K562 (cell line): ENCODE measurements at regions not wholly inside any gene's neighbourhood (a gene's known extent, or its start where the extent isn't known, plus 50 kb on each side); places are given as distances from the start of the nearest gene placed in this dataset.

ENCODE experiments used
- ATAC-seq: fragments of 200-7000 bp; cut with Tn5 transposase; 3 replicates; pipeline ENCODE4 v1.9.1; 2020; ENCODE audit warnings: moderate library complexity
- BruUV-seq: library from RNA; stranded (reverse); fragments of 400-500 nt; replicated peaks from 2 replicates; lab custom pipeline; 2021; lab: Mats Ljungman, UMichigan
- CTCF ChIA-PET: fragments of 300-600 bp; formaldehyde crosslinking; extraction: SDS; loops from one replicate; lab custom pipeline; 2021; ENCODE audit warnings: low intra/inter-chr PET ratio; lab: Yijun Ruan, JAX
- POLR2A ChIA-PET: fragments of 300-600, 350-650 bp; sonication (Branson Sonifier 250); formaldehyde crosslinking; extraction: SDS; loops from one replicate; lab custom pipeline; 2021; ENCODE audit warnings: antibody characterized with exemption, inconsistent platforms; lab: Yijun Ruan, JAX
- DNase-seq, 4 experiments: peaks; one replicate each; pipeline versions ENCODE4 v3.0.0 to v3.0.0-alpha.2; 2011 to 2018; ENCODE audit warnings: low spot score in 3 of 4, mixed read lengths in 3 of 4; ENCODE audit errors: extremely low read depth in 1 of 4
- FAIRE-seq: peaks from 2 replicates; lab custom pipeline; 2011; peaks lifted over from hg19 to GRCh38; lab: Jason Lieb, UNC
- H2AFZ ChIP-seq: 2 replicates; pipeline ENCODE4 v1.6.0; 2011; ENCODE audit warnings: low read depth, low read length, control low read depth, inconsistent platforms
- H3K27ac ChIP-seq: fragments of 200-600 bp; 3 replicates; pipeline ENCODE4 v1.8.0; 2011; ENCODE audit warnings: low read depth, mild to moderate bottlenecking, control low read depth, inconsistent platforms, low read length, moderate library complexity, mixed read lengths; ENCODE audit errors: extremely low read depth
- H3K27me3 ChIP-seq, 2 experiments: fragments of 300-600 bp in 1 of 2; 2 replicates in 1 of 2; 3 replicates in 1 of 2; pipeline versions ENCODE4 v1.6.0 to v1.8.0; 2011; ENCODE audit warnings: inconsistent platforms in 2 of 2, low read length in 2 of 2, mild to moderate bottlenecking in 1 of 2, mixed read lengths in 1 of 2, moderate library complexity in 1 of 2; ENCODE audit not compliant: control insufficient read depth in 2 of 2, insufficient read depth in 2 of 2
- H3K36me3 ChIP-seq: fragments of 300-600 bp; 3 replicates; pipeline ENCODE4 v1.8.0; 2011; ENCODE audit warnings: mild to moderate bottlenecking, low read length, inconsistent platforms; ENCODE audit not compliant: control insufficient read depth, insufficient read depth
- H3K4me1 ChIP-seq, 2 experiments: fragments of 200-600 bp in 1 of 2; replicated peaks in 1 of 2; 2 replicates in 1 of 2; 3 replicates in 1 of 2; pipeline versions ENCODE4 v1.5.1 to v1.8.0; 2011; ENCODE audit warnings: inconsistent platforms in 2 of 2, low read length in 2 of 2, mild to moderate bottlenecking in 1 of 2, mixed read lengths in 1 of 2, moderate library complexity in 1 of 2; ENCODE audit not compliant: control insufficient read depth in 2 of 2, insufficient read depth in 2 of 2
- H3K4me2 ChIP-seq: 2 replicates; pipeline ENCODE4 v1.6.1; 2011; ENCODE audit warnings: low read length, control low read depth, inconsistent platforms, mixed read lengths; ENCODE audit not compliant: insufficient read depth
- H3K4me3 ChIP-seq: fragments of 200-600 bp; sonication (generic), shearing (Covaris generic); 2 replicates; pipeline ENCODE4 v1.5.1; 2016; ENCODE audit warnings: control low read depth, inconsistent platforms
- H3K79me2 ChIP-seq: fragments of 200-600 bp; 3 replicates; pipeline ENCODE4 v1.8.0; 2011; ENCODE audit warnings: low read length, inconsistent platforms; ENCODE audit not compliant: control insufficient read depth, insufficient read depth
- H3K9ac ChIP-seq, 2 experiments: 2 replicates each; pipeline versions ENCODE4 v1.6.0 to v1.6.1; 2011; ENCODE audit warnings: low read depth in 2 of 2, low read length in 2 of 2, control low read depth in 1 of 2, inconsistent platforms in 1 of 2, mild to moderate bottlenecking in 1 of 2, mixed read lengths in 1 of 2; ENCODE audit not compliant: insufficient read depth in 1 of 2
- H3K9me1 ChIP-seq: one replicate; pipeline ENCODE4 v1.6.0; 2011; ENCODE audit warnings: inconsistent platforms, mild to moderate bottlenecking, low read length, moderate library complexity; ENCODE audit not compliant: control insufficient read depth, insufficient read depth
- H3K9me3 ChIP-seq: replicated peaks from 2 replicates; pipeline ENCODE4 v1.5.1; 2011; ENCODE audit warnings: low read depth, low read length, inconsistent platforms; ENCODE audit not compliant: control insufficient read depth, insufficient read depth
- H4K20me1 ChIP-seq: replicated peaks from 2 replicates; pipeline ENCODE4 v1.6.1; 2011; ENCODE audit warnings: low read length, inconsistent platforms, mixed read lengths; ENCODE audit not compliant: control insufficient read depth, insufficient read depth
- GABPA ChIP-seq: fragments of 200-800 bp; sonication (Bioruptor generic); conservative IDR thresholded peaks from 2 replicates; pipeline ENCODE4 v1.6.1; 2016; ENCODE audit warnings: low read depth, missing genetic modification characterization, missing compliant biosample characterization
- RAD51 ChIP-seq: fragments of 450-650 bp; IDR thresholded peaks from 2 replicates; pipeline ENCODE4 v1.7.1; 2016; ENCODE audit warnings: low read depth, mild to moderate bottlenecking, borderline replicate concordance
- WGBS: fragments of 100-300 bp; shearing (Covaris generic); methylation state at CpG from one replicate; pipeline ENCODE4 v1.1.6; 2016; ENCODE audit warnings: low coverage, mixed read lengths; ENCODE audit not compliant: insufficient coverage; ENCODE audit errors: missing lambda C conversion rate; 5-methylcytosine and 5-hydroxymethylcytosine counted together
- in situ Hi-C: fragments of 300-500 bp; cut with MboI; formaldehyde crosslinking; loops from 4 replicates; pipeline ENCODE4 v1.15.0; 2018; ENCODE audit warnings: inconsistent platforms, mixed read lengths
- intact Hi-C: fragments of 100-400 bp; cut with micrococcal nuclease; formaldehyde crosslinking; loops from 2 replicates; pipeline ENCODE4 v1.14.2; 2022
- TF ChIP-seq, protein P1 (sequence below): sonication (generic); formaldehyde crosslinking; IDR thresholded peaks from 2 replicates; pipeline ENCODE4 v1.5.0; 2020; ENCODE audit warnings: missing genetic modification reagents
- TF ChIP-seq, protein P2 (sequence below): fragments of 450-650 bp; formaldehyde crosslinking; IDR thresholded peaks from 2 replicates; pipeline ENCODE4 v1.4.0; 2020; ENCODE audit warnings: mild to moderate bottlenecking, mixed read lengths
- TF ChIP-seq, protein P3 (sequence below): fragments of 250-450 bp; sonication (Bioruptor Pico); IDR thresholded peaks from 2 replicates; pipeline ENCODE4 v1.5.0; 2022; ENCODE audit warnings: mild to moderate bottlenecking
- TF ChIP-seq, protein P4 (sequence below): sonication (generic); formaldehyde crosslinking; IDR thresholded peaks from 2 replicates; pipeline ENCODE4 v1.9.0; 2022; ENCODE audit warnings: mild to moderate bottlenecking, missing genetic modification reagents

DNA sequence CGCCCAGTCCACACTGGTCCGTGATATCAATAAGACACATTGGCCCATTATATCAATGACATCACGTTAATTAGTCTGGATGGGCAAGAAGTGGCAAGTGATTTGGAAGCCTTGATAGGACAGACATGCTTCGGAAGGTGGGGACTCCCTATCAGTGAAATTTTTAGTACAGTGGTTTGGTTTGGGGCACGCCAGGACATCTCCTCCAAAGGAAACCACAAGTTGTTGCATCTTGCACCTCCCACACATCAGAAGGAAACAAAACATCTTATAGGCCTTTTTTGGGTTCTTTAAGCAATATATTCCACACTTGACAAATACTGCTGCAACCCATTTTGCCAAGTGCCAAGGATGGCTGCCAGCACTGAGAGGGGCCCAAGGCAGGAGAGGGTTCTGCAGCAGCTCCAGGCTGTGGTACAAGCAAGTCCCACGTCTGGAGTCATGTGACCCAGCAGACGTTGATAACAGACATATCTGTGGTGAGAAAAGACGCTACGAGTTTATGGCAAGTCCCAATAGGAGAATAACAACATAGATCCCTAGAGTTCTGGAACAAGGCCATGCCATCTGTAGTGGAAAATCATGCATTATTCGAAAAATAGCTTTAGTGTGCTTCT, 95.3 kb upstream of the DISP3 start:
- Histone ChIP-seq H3K27ac (no peak overlapping the region), H3K9me1 (no peaks in the 10 kb centered on the region), H3K27me3 (peaks cover 23 to 70% of the 10 kb centered on the region in 2 experiments; a peak in 4 of 5 replicates), H2AFZ (no peak overlapping the region), H3K4me3 (no peak overlapping the region), H3K36me3 (no peaks in the 10 kb centered on the region), H3K9ac (no peak overlapping the region), H4K20me1 (0 out of 2 replicates have a peak, but pooled peaks cover 11% of the 10 kb centered on the region), H3K4me1 (no peaks in the 10 kb centered on the region; a peak in 2 of 5 replicates), H3K4me2 (no peak overlapping the region), H3K9me3 (no peaks in the 10 kb centered on the region), H3K79me2 (no peaks in the 10 kb centered on the region)
- DNase-seq: no peak
- in situ Hi-C loops (no loop called here), intact Hi-C loops (no loop called here)
- ATAC-seq: no peak
- ChIA-PET POLR2A (interaction anchor here (0.5 to 1.0 kb wide), 6 partner anchors 9 to 411 kb away, joined by 3 to 4 read pairs (median 3); no protein-coding TSS in a partner anchor), CTCF (no interaction called here)
- 1% methylated on average over 10 of the region's 10 CpGs for WGBS
- TF ChIP-seq, protein P1, sequence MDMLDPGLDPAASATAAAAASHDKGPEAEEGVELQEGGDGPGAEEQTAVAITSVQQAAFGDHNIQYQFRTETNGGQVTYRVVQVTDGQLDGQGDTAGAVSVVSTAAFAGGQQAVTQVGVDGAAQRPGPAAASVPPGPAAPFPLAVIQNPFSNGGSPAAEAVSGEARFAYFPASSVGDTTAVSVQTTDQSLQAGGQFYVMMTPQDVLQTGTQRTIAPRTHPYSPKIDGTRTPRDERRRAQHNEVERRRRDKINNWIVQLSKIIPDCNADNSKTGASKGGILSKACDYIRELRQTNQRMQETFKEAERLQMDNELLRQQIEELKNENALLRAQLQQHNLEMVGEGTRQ: peak; percentile 62
- TF ChIP-seq RAD51: peak; percentile 61; the same call in 1 of the 2 replicates
- TF ChIP-seq, protein P2, sequence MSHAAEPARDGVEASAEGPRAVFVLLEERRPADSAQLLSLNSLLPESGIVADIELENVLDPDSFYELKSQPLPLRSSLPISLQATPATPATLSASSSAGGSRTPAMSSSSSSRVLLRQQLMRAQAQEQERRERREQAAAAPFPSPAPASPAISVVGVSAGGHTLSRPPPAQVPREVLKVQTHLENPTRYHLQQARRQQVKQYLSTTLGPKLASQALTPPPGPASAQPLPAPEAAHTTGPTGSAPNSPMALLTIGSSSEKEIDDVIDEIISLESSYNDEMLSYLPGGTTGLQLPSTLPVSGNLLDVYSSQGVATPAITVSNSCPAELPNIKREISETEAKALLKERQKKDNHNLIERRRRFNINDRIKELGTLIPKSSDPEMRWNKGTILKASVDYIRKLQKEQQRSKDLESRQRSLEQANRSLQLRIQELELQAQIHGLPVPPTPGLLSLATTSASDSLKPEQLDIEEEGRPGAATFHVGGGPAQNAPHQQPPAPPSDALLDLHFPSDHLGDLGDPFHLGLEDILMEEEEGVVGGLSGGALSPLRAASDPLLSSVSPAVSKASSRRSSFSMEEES (CRISPR knock-in tag): peak; percentile 95
- TF ChIP-seq, protein P3, sequence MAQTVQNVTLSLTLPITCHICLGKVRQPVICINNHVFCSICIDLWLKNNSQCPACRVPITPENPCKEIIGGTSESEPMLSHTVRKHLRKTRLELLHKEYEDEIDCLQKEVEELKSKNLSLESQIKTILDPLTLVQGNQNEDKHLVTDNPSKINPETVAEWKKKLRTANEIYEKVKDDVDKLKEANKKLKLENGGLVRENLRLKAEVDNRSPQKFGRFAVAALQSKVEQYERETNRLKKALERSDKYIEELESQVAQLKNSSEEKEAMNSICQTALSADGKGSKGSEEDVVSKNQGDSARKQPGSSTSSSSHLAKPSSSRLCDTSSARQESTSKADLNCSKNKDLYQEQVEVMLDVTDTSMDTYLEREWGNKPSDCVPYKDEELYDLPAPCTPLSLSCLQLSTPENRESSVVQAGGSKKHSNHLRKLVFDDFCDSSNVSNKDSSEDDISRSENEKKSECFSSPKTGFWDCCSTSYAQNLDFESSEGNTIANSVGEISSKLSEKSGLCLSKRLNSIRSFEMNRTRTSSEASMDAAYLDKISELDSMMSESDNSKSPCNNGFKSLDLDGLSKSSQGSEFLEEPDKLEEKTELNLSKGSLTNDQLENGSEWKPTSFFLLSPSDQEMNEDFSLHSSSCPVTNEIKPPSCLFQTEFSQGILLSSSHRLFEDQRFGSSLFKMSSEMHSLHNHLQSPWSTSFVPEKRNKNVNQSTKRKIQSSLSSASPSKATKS: no peak
- TF ChIP-seq, protein P4, sequence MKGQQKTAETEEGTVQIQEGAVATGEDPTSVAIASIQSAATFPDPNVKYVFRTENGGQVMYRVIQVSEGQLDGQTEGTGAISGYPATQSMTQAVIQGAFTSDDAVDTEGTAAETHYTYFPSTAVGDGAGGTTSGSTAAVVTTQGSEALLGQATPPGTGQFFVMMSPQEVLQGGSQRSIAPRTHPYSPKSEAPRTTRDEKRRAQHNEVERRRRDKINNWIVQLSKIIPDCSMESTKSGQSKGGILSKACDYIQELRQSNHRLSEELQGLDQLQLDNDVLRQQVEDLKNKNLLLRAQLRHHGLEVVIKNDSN (CRISPR knock-in tag): peak; percentile 70
- 0 out of 2 replicates have a peak, but pooled peaks have one; percentile 19 for TF ChIP-seq GABPA (tag)
- FAIRE-seq: no peak
- BruUV-seq: no TSS peak
